ENCODE measurements at regions not wholly inside any gene's neighbourhood (a gene's known extent, or its start where the extent isn't known, plus 50 kb on each side); places are given as distances from the start of the nearest gene placed in this dataset.

DNA sequence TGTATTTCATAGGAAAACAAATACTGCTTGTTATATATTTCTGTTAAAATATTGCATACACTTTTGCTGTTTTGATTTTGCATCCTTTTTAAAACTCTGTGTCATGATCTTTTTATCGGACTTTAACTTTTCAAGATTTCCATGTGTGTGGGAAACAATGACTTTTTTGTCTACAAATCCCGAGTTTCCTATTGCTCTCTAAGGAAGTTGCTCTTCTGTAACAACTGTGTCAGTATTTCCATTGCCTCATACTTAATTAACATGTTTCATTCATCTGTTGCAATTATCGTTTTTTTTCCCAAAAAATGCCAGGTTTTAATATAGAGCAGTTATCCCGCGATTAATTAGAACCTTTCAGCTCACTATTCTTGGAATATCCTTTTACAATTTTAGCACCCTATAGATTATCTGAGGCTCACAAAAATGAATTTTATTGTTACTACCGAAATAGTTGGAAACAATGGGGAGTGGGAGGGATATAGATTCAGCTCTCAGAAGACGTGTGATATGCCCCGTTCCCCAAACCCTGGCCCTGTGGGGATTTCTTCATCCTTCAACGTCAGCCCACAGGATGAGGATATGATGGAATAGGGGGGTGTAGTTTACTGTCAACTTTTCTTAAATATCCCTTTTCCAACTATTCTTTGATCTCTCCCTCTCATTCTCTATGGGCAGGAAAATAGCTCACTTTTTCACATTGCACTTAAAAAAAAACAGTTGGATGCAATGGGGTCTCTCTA lies 297.6 kb upstream of the IGFBP3 start:
- DNase-seq = no peak
- Mint-ChIP-seq H3K4me1 (no peaks in the 10 kb centered on the region), H3K9me3 (no peaks in the 10 kb centered on the region), H3K27ac (no peak overlapping the region), H3K4me3 (no peak overlapping the region), H3K36me3 (no peaks in the 10 kb centered on the region), H3K27me3 (peaks cover 6% of the 10 kb centered on the region)

GRCh38 chr7:46215987-46216567 lies 295.0 kb upstream of the IGFBP3 start:
- DNase-seq = no peak
- Mint-ChIP-seq H3K4me3 (no peak overlapping the region), H3K9me3 (no peaks in the 10 kb centered on the region), H3K27ac (no peak overlapping the region), H3K27me3 (peaks cover 11% of the 10 kb centered on the region), H3K4me1 (no peaks in the 10 kb centered on the region), H3K36me3 (no peaks in the 10 kb centered on the region)

DNA sequence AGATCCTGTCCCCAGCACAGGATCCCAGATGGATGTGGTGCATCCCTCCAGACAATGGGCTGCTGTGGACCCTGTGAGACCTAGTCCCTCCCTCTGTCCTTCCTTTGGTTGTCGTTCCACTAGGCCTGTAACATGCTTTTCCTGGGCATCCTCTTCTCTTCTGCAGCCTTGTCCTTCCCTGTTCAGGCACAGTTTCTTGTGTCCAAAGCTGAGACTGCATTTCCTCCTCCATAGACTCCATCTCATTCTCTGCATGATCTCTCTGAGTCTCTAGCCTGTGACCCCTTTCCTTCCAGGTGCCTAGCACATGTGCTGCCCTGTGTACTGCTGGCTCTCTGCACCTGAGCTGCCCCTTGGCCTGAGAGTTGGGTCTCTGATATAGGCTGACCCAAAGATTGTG lies 293.5 kb upstream of the IGFBP3 start:
- Mint-ChIP-seq H3K27me3 (peaks cover 5% of the 10 kb centered on the region), H3K4me1 (no peaks in the 10 kb centered on the region), H3K4me3 (no peak overlapping the region), H3K36me3 (no peaks in the 10 kb centered on the region), H3K27ac (no peak overlapping the region), H3K9me3 (no peaks in the 10 kb centered on the region)
- no peak for DNase-seq

DNA sequence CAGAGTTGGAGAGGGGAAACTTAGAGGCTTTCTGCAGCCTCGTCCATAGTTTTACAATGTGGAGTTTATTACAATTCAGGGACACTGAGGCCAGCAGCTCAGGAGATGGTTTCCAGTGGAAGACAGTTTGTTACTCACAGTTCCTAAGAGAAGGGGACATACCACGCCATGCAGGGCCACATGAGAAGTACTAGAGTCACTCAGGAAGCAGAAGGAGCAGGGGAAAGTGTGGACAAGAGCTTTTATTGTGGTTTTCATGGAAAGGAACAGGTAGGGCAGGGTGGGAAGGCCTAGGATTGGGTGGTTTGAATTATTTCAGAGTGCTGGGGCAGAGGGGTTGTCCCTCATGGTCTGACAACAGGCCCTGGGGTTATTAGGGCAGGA lies 292.1 kb upstream of the IGFBP3 start:
- no peaks in the 10 kb centered on the region for H3K9me3 Mint-ChIP-seq
- no peaks in the 10 kb centered on the region for H3K36me3 Mint-ChIP-seq
- H3K4me3 Mint-ChIP-seq = no peak overlapping the region
- H3K27me3 Mint-ChIP-seq = peaks cover 5% of the 10 kb centered on the region
- DNase-seq = no peak
- no peak overlapping the region for H3K27ac Mint-ChIP-seq
- no peaks in the 10 kb centered on the region for H3K4me1 Mint-ChIP-seq

DNA sequence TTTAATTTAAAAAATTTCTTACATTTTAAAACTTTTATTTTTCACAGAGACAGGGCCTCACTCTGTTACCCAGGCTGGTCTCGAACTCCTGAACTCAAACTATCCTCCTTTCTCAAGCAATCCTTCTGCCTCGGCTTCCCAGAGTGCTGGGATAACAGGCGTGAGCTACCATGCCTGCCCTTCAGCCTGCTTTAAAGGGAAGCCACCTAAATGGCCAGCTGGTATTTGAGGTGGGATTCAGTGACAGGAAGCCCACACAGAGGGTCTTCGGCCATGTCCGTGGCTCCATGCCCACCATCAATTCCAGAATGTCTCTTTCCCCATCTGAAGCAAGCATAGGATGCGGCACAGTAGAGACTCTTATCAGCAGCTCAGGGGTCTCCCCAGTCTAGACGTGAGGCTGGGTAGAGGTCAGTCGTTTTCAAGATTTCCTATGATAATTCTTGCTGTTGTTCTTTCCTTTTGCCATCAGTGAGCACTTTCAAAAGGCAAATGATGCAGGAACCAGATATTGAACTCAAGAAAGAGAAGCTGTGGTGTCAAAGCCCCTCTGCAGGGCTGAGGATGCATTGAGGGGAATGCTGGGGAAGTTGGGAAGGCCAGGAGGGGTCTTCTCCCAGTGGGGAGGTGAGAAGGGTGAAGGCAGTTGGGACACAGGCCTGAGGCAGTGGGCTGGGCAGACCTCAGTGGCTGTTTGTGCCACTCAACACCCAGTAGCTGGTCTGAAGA lies 291.5 kb upstream of the IGFBP3 start:
- Mint-ChIP-seq H3K4me1 (no peaks in the 10 kb centered on the region), H3K4me3 (no peak overlapping the region), H3K27ac (no peak overlapping the region), H3K9me3 (no peaks in the 10 kb centered on the region), H3K36me3 (no peaks in the 10 kb centered on the region), H3K27me3 (peaks cover 5% of the 10 kb centered on the region)
- DNase-seq = no peak

DNA sequence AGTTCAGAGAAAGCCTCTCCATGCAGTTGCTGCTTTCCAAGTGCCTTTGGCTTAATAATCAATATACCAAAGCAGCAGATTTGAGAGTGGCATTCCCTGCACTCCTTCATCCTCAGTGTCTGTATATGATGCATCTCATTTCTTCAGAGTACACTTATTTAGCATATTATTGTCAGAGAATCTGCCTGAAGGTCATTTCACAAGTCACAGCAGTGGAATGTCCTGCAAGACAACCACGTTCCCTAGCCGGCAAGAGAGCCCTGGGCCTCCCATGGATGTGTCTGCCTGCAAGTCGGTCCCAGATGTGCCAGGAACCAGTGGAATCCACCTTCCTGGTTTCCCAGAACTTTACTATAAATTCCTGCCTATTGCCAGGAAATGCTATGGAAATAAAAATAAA lies 289.4 kb upstream of the IGFBP3 start:
- H3K4me3 Mint-ChIP-seq = no peak overlapping the region
- H3K27me3 Mint-ChIP-seq = peaks cover 5% of the 10 kb centered on the region
- H3K4me1 Mint-ChIP-seq = peaks cover 4% of the 10 kb centered on the region
- no peak overlapping the region for H3K27ac Mint-ChIP-seq
- no peaks in the 10 kb centered on the region for H3K9me3 Mint-ChIP-seq
- no peaks in the 10 kb centered on the region for H3K36me3 Mint-ChIP-seq
- DNase-seq = no peak

GRCh38 chr7:46209611-46210388 lies 288.7 kb upstream of the IGFBP3 start:
- no peak overlapping the region for H3K4me3 Mint-ChIP-seq
- H3K27me3 Mint-ChIP-seq = peaks cover 5% of the 10 kb centered on the region
- no peak for DNase-seq
- no peak overlapping the region for H3K27ac Mint-ChIP-seq
- H3K9me3 Mint-ChIP-seq = no peaks in the 10 kb centered on the region
- H3K36me3 Mint-ChIP-seq = no peaks in the 10 kb centered on the region
- peaks cover 4% of the 10 kb centered on the region for H3K4me1 Mint-ChIP-seq

- Mint-ChIP-seq H3K36me3 (no peaks in the 10 kb centered on the region), H3K27me3 (peaks cover 5% of the 10 kb centered on the region), H3K4me1 (peaks cover 4% of the 10 kb centered on the region), H3K4me3 (no peak overlapping the region), H3K9me3 (no peaks in the 10 kb centered on the region), H3K27ac (no peak overlapping the region)
- no peak for DNase-seq
Observed at GRCh38 chr7:46208635-46209525, 287.8 kb upstream of the IGFBP3 start.

GRCh38 chr7:46207931-46208634 lies 287.0 kb upstream of the IGFBP3 start:
- Mint-ChIP-seq H3K4me1 (peaks cover 4% of the 10 kb centered on the region), H3K36me3 (no peaks in the 10 kb centered on the region), H3K4me3 (no peak overlapping the region), H3K9me3 (no peaks in the 10 kb centered on the region), H3K27ac (no peak overlapping the region), H3K27me3 (peaks cover 4% of the 10 kb centered on the region)
- DNase-seq = no peak

DNA sequence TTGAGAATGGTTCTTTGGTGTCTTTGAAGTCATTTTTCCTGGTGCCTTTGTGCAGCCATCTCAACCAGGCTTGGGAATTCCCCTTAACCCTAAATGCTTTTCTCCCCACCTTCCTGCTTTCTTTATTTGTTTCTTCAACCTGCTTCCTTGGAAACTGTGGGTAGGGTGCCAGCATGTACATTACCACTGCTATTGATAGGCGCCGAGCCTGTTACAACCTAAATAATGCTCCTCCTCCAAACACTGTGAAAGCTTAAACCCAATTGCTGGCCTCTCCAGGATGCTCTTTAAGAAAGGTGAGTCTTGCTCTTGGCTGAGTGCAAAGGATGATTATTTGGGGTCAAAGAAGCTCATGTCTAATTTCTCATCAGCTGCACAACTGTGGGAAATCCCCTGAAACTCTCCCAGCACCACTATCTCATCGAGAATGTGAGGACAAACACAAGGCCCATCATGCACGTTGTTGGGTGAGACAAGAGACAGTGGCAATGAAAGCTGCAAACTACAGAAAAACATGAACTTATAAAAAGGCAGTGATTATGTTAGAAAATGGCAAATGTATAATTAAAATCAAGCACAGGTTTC lies 285.5 kb upstream of the IGFBP3 start:
- Mint-ChIP-seq H3K27me3 (no peaks in the 10 kb centered on the region), H3K36me3 (no peaks in the 10 kb centered on the region), H3K4me1 (peaks cover 4% of the 10 kb centered on the region), H3K9me3 (no peaks in the 10 kb centered on the region), H3K4me3 (no peak overlapping the region), H3K27ac (no peak overlapping the region)
- DNase-seq = no peak

DNA sequence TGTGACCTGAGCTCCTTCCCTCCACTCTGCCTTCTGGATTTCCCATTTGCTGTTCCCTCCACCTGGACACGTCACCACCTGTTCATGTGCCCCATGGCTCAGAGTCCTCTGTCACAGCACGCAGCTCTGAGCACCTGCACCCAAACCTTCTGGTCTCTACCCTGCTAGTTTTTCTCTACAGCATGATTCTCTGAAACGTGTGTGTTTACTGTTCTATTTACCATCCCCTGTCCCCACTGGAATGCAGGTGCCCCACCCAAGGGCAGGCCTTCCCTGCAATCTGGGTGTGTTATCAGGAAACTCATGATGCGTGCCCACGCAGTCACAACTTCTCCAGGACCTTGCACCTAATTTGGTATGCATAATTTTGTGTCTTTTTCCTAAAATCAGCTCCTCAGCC lies 284.4 kb upstream of the IGFBP3 start:
- H3K9me3 Mint-ChIP-seq = no peaks in the 10 kb centered on the region
- no peak overlapping the region for H3K27ac Mint-ChIP-seq
- DNase-seq = no peak
- no peaks in the 10 kb centered on the region for H3K27me3 Mint-ChIP-seq
- H3K36me3 Mint-ChIP-seq = no peaks in the 10 kb centered on the region
- peaks cover 4% of the 10 kb centered on the region for H3K4me1 Mint-ChIP-seq
- no peak overlapping the region for H3K4me3 Mint-ChIP-seq

DNA sequence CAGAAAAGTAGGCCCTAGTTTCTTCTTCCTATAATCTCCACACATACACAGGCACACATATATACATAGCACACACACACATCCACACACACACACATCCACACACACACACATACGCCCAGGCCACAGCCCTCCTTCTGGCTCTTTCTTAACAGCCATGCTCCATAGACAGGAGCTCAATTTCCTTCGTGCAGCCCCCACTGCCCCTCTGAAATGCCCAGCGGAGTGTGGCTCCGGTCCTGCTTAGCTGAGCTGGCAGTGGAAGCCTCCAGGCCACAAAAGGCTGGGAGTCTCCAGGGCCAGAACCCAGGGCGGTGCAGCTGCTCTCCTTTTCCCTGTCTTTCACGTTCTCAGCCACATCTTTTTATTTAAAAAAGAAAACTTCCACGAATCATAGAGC lies 282.9 kb upstream of the IGFBP3 start:
- no peak overlapping the region for H3K27ac Mint-ChIP-seq
- no peak overlapping the region for H3K4me3 Mint-ChIP-seq
- H3K9me3 Mint-ChIP-seq = no peaks in the 10 kb centered on the region
- DNase-seq = no peak
- H3K36me3 Mint-ChIP-seq = no peaks in the 10 kb centered on the region
- H3K4me1 Mint-ChIP-seq = peaks cover 4% of the 10 kb centered on the region
- no peaks in the 10 kb centered on the region for H3K27me3 Mint-ChIP-seq

GRCh38 chr7:46202379-46202778 lies 281.3 kb upstream of the IGFBP3 start:
- Mint-ChIP-seq H3K27ac (no peak overlapping the region), H3K9me3 (no peaks in the 10 kb centered on the region), H3K36me3 (no peaks in the 10 kb centered on the region), H3K4me1 (peaks cover 4% of the 10 kb centered on the region), H3K27me3 (no peaks in the 10 kb centered on the region), H3K4me3 (no peak overlapping the region)
- no peak for DNase-seq

DNA sequence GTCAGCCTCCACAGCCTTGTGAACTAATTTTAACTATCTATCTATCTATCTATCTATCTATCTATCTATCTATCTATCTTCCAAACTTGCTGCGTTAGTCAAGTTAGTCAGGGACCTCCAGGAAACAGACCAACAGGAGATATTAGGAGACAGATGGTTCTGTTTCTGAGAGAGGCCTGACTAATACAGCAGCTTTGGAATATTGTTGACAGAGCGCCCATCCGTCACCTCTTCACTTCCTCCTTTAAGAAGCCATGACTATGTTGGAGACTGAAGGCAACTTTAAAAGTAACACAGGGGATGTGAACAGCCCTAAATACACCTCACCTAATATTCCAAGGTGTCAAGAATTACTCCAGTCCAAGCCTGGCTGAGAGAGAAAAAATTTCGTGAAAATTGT lies 280.9 kb upstream of the IGFBP3 start:
- H3K9me3 Mint-ChIP-seq = no peaks in the 10 kb centered on the region
- H3K36me3 Mint-ChIP-seq = no peaks in the 10 kb centered on the region
- H3K27me3 Mint-ChIP-seq = no peaks in the 10 kb centered on the region
- peaks cover 4% of the 10 kb centered on the region for H3K4me1 Mint-ChIP-seq
- H3K27ac Mint-ChIP-seq = no peak overlapping the region
- DNase-seq = no peak
- H3K4me3 Mint-ChIP-seq = no peak overlapping the region
